Ascending aorta (tissue), 2 donors: ENCODE measurements at regions not wholly inside any gene's neighbourhood (a gene's known extent, or its start where the extent isn't known, plus 50 kb on each side); places are given as distances from the start of the nearest gene placed in this dataset.

Experiments used
- DNase-seq, 2 donors: peaks; one replicate each; pipeline ENCODE4 v3.0.0-alpha.2; 2019; ENCODE audit warnings: low spot score in 2 of 2
- H3K27ac ChIP-seq, 2 donors: fragments of 200-600 bp; sonication (generic); one replicate each; pipeline ENCODE4 v1.5.1; 2016 to 2017; ENCODE audit warnings: mild to moderate bottlenecking in 1 of 2
- H3K27me3 ChIP-seq: fragments of 200-600 bp; sonication (generic); one replicate; pipeline ENCODE4 v1.5.1; 2017
- H3K36me3 ChIP-seq, 2 donors: fragments of 200-600 bp; sonication (generic); one replicate each; pipeline ENCODE4 v1.5.1; 2016
- H3K4me1 ChIP-seq, 2 donors: fragments of 200-600 bp; sonication (generic); one replicate each; pipeline ENCODE4 v1.5.1; 2016 to 2017; ENCODE audit warnings: mild to moderate bottlenecking in 1 of 2
- H3K4me3 ChIP-seq, 2 donors: fragments of 200-600 bp; sonication (generic); one replicate each; pipeline ENCODE4 v1.5.1; 2016 to 2017; ENCODE audit warnings: mild to moderate bottlenecking in 1 of 2
- H3K9me3 ChIP-seq, 2 donors: fragments of 200-600 bp; sonication (generic); one replicate each; pipeline ENCODE4 v1.5.1; 2016
- intact Hi-C: fragments of 100-400 bp; cut with DNase I; formaldehyde crosslinking; loops from one replicate; pipeline ENCODE4 v1.15.1; 2023
- TF ChIP-seq, protein P1 (sequence below), 3 experiments: fragments of 200-600 bp in 2 of 3; fragments of 450-650 bp in 1 of 3; sonication (generic) in 2 of 3; IDR thresholded peaks; one replicate each; pipeline ENCODE4 v1.5.1; 2016 to 2019; ENCODE audit warnings: antibody characterized with exemption in 3 of 3, mild to moderate bottlenecking in 1 of 3, moderate library complexity in 1 of 3

DNA sequence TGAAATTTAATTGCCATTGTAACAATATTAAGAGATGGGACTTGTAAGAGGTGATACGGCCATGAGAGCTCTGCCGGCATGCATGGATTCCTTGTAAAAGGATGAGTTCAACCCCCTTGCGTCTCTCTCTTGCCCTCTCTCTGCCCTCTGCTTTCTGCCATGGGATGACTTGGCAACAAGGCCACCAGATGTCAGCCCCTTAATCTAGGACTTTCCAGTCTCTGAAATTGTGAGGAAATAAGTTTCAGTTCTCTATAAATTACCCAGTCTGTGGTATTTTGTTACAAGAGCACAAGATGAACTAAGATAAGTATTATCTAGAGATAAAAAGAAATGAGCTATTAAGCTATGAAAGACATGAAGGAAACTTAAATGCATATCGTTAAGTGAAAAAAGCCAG lies 145.7 kb upstream of the AHR start:
- Histone ChIP-seq H3K27me3 (no peaks in the 10 kb centered on the region), H3K27ac (no peak overlapping the region), H3K9me3 (no peaks in the 10 kb centered on the region), H3K36me3 (no peaks in the 10 kb centered on the region), H3K4me3 (no peak overlapping the region), H3K4me1 (no peaks in the 10 kb centered on the region)
- TF ChIP-seq, protein P1, sequence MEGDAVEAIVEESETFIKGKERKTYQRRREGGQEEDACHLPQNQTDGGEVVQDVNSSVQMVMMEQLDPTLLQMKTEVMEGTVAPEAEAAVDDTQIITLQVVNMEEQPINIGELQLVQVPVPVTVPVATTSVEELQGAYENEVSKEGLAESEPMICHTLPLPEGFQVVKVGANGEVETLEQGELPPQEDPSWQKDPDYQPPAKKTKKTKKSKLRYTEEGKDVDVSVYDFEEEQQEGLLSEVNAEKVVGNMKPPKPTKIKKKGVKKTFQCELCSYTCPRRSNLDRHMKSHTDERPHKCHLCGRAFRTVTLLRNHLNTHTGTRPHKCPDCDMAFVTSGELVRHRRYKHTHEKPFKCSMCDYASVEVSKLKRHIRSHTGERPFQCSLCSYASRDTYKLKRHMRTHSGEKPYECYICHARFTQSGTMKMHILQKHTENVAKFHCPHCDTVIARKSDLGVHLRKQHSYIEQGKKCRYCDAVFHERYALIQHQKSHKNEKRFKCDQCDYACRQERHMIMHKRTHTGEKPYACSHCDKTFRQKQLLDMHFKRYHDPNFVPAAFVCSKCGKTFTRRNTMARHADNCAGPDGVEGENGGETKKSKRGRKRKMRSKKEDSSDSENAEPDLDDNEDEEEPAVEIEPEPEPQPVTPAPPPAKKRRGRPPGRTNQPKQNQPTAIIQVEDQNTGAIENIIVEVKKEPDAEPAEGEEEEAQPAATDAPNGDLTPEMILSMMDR (IDR thresholded peaks at IDR 0.05): no peak
- no peak for DNase-seq
- intact Hi-C loops: no loop called here

DNA sequence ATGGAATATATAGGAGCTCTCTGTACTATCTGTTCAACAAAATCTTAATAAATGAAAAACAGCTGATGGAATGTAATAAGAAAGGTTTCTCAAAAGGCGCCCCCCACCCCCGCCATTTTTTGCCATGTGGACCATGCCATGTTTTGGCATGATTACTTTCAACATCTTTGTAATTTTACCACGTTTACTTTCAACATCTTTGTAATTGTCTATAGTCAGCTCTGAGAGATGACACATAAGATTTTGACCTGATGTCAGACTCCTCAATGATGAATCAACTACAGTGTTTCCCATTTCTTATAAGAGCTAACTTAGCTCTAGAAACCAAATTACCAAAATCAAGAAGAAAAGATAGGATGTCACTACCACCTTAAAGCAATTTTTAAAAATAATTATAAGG lies 144.9 kb upstream of the AHR start:
- Histone ChIP-seq H3K27ac (no peak overlapping the region), H3K27me3 (no peaks in the 10 kb centered on the region), H3K36me3 (no peaks in the 10 kb centered on the region), H3K4me3 (no peak overlapping the region), H3K9me3 (no peaks in the 10 kb centered on the region), H3K4me1 (no peaks in the 10 kb centered on the region)
- TF ChIP-seq, protein P1 (IDR thresholded peaks at IDR 0.05): no peak
- no peak for DNase-seq
- intact Hi-C loops: no loop called here

DNA sequence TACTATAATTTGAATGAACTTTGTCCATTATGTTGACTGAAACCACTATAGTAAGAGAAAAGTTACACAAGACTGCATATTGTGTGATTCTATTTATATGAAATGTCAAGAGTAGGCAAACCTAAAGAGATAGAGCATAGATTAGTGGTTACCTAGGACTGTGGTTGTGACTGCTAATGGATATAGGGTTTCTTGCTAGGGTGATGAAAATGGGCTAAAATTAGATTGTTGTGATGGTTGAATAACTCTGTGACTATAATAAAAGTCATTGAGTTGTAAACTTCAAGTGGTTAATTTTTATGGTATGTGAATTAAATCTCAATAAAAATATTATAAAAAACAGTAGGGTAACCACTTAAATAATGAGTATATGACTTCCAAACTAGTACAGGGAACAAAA lies 142.9 kb upstream of the AHR start:
- TF ChIP-seq, protein P1 (IDR thresholded peaks at IDR 0.05): no peak
- H3K4me3 ChIP-seq: no peak overlapping the region
- DNase-seq: no peak
- no peaks in the 10 kb centered on the region for H3K9me3 ChIP-seq
- no peak overlapping the region for H3K27ac ChIP-seq
- H3K27me3 ChIP-seq: no peaks in the 10 kb centered on the region
- H3K36me3 ChIP-seq: no peaks in the 10 kb centered on the region
- H3K4me1 ChIP-seq: no peaks in the 10 kb centered on the region
- intact Hi-C loops: no loop called here

DNA sequence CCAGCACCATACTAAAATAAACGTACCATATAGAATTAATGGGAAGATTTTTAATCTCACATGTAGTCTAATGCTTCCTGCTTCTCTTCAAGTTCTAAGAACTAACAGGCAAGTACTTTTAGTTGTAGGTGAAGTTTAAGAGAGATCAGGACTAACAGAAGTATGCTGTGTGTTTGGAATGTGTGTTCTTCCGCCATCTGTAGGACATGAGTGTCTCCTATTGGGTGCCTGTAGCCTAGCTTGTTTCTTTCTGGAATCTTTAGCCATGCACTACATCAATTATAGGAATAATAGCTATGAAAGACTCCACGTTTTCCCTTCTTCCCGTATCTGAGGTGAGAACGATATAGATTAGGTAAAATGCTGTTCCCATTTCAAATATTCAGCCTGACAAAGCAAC lies 140.2 kb upstream of the AHR start:
- intact Hi-C loops: no loop called here
- Histone ChIP-seq H3K9me3 (no peaks in the 10 kb centered on the region), H3K36me3 (no peaks in the 10 kb centered on the region), H3K27me3 (no peaks in the 10 kb centered on the region), H3K4me3 (no peak overlapping the region), H3K4me1 (no peaks in the 10 kb centered on the region), H3K27ac (no peak overlapping the region)
- DNase-seq: no peak
- TF ChIP-seq, protein P1 (IDR thresholded peaks at IDR 0.05): no peak

DNA sequence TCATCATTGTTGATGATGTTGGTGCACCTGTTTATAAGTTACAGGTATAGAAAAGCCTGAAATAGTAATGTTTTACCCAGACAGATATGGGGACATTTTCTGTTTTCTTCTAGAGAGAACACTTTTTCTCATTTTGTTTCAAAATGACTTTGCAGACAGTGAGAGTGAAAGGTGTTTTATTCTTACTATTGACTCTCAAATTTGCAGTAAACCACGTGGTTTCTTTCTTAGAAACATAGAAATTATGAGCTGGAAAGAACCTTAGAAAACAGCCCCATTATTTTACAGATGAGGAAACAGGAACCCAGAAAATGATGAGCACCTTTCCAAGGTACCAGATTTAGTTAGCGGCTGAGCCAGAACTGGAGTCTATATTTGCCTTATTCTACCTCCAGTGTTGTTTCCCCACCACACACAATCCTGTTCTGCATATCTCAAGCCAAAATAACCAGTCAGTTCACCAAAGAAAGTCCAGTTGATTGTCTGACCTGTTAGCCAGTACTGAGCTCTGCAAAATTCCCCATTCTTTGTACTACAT lies 138.9 kb upstream of the AHR start:
- H3K27ac ChIP-seq: no peak overlapping the region
- TF ChIP-seq, protein P1 (IDR thresholded peaks at IDR 0.05): no peak

DNA sequence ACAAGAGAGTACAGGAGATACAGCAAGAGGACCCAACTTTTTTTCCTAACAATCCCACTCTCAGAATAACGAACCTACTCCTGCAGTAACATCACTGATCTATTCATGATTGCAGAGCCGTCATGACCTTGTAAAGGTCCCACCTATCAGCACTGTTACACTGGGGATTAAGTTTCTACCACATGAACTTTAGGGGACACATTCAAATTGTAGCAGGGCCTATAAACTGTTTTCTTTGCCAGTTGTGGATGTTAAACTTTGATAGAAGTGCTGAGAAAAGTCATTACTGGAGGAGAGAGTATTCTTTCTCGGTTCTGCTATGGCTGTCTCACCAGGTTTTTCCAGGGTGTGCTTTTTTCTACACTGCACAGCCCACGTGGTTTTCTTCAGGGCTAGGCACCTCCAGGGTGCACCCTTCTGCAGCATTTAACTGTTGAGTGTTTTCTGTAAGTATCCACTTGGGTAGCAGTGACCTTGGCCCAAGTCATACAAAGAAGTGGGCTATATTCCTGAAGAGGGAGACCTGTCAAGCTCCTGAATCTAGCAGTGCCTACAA lies 131.6 kb upstream of the AHR start:
- DNase-seq: no peak
- no peak overlapping the region for H3K27ac ChIP-seq
- no peaks in the 10 kb centered on the region for H3K4me1 ChIP-seq
- TF ChIP-seq, protein P1 (IDR thresholded peaks at IDR 0.05): no peak
- no peaks in the 10 kb centered on the region for H3K9me3 ChIP-seq
- intact Hi-C loops: no loop called here
- no peaks in the 10 kb centered on the region for H3K36me3 ChIP-seq
- no peak overlapping the region for H3K4me3 ChIP-seq
- H3K27me3 ChIP-seq: no peaks in the 10 kb centered on the region

More for the DNA sequence above, 138.9 kb upstream of the AHR start:
- Histone ChIP-seq H3K27me3 (no peaks in the 10 kb centered on the region), H3K36me3 (no peaks in the 10 kb centered on the region), H3K9me3 (no peaks in the 10 kb centered on the region), H3K4me3 (no peak overlapping the region), H3K4me1 (no peaks in the 10 kb centered on the region)
- no peak for DNase-seq
- intact Hi-C loops: no loop called here
